Urinary bladder (tissue), 3 donors: ENCODE measurements at regions not wholly inside any gene's neighbourhood (a gene's known extent, or its start where the extent isn't known, plus 50 kb on each side); places are given as distances from the start of the nearest gene placed in this dataset.

ENCODE experiments used
- DNase-seq: peaks from one replicate; pipeline ENCODE4 v3.0.0-alpha.2; 2015; ENCODE audit errors: extremely low spot score
- H3K27ac ChIP-seq: one replicate; pipeline ENCODE4 v1.5.1; 2013; ENCODE audit warnings: low read depth, mild to moderate bottlenecking, moderate library complexity
- H3K36me3 ChIP-seq: one replicate; pipeline ENCODE4 v1.6.1; 2013; ENCODE audit warnings: mild to moderate bottlenecking, moderate library complexity; ENCODE audit not compliant: insufficient read depth
- H3K4me1 ChIP-seq: one replicate; pipeline ENCODE4 v1.6.1; 2013; ENCODE audit warnings: mild to moderate bottlenecking, moderate library complexity; ENCODE audit not compliant: insufficient read depth
- H3K4me3 ChIP-seq: one replicate; pipeline ENCODE4 v1.5.1; 2013; ENCODE audit warnings: low read depth, low read length
- WGBS: extraction: QIAGEN DNeasy Blood & Tissue Kit; methylation state at CpG from one replicate; pipeline ENCODE4 v1.1.7; 2013; 5-methylcytosine and 5-hydroxymethylcytosine counted together
- donor health status: healthy with polysubstance abuse.
- donor health status: healthy.

DNA sequence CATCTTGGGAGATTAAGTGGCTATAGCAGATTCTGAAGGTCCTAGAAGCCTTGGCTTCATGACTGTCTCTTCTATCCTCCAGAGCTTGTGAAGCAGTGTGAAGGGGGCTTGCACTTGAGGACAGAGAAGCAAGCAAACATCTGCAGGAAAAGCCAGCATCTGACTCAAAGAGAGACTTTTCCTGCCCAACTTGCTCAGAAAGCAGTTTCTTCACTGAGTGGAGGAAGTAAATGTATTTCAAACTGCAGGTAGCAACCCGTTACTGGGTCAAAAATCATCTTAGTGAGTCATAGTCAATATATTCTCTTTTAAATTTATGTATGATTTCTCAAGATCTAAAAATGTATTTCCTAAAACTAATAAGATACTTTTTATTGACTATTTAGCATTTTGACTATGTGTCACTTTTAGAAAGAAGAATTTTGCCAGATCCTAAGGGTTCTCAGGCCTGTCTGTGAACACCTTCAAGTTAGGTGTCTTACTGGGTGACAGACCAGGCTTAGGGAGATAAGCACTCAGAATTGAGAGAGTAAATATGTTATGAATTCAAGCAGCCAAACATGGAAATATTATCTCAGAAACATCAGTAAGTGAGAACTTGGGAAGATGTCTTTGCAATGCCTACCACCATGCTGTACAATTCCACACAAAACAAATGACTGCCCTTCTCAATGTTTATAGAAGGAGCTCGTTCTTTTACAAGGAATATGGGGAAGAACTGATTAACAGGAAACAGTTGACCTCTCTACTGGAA is 72.6 kb upstream of the DMAC1 start:
- Histone ChIP-seq H3K36me3 (no peaks in the 10 kb centered on the region), H3K4me1 (no peaks in the 10 kb centered on the region), H3K27ac (no peak overlapping the region), H3K4me3 (no peak overlapping the region)
- 50% methylated on average over 2 of the region's 2 CpGs for WGBS
- DNase-seq, result peak; percentile 33

DNA sequence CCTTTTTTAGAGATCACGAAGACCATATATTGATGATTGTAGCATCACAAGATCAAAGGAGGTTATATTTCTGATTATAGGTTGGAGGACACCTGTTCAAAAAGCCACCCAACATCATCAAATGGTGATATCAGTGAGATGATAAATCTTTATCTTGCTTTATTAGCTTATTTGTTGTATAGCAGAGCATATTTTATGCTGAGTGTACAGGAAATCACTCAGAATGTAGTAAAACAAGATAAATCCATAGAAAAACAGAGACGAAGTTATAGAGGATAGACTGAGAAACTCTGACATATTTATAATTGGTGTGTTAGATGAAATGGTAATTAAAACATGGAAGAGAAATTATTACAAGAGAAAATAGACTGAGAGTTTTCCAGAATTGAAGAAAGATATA is 69.8 kb upstream of the DMAC1 start:
- Histone ChIP-seq H3K4me3 (no peak overlapping the region), H3K27ac (no peak overlapping the region), H3K36me3 (no peaks in the 10 kb centered on the region), H3K4me1 (no peaks in the 10 kb centered on the region)
- DNase-seq, result no peak
- WGBS, result 78% methylated on average over 2 of the region's 2 CpGs

DNA sequence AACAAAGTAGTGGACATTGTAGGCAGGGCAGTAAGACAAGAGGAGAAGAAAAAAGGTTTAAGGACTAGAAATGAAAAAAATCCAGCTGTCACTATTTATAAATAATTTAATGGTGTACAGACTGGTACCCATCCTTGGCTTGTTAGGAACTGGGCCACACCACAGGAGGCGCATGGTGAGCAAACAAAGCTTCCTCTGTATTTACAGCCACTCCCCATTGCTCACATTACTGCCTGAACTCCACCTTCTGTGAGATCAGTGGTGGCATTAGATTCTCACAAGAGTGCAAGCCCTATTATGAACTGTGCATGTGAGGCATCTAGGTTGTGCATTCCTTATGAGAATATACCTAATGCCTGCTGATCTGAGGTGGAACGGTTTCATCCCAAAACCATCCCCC is 62.6 kb upstream of the DMAC1 start:
- no peak for DNase-seq
- 91% methylated on average over 2 of the region's 2 CpGs for WGBS
- no peaks in the 10 kb centered on the region for H3K4me1 ChIP-seq
- no peaks in the 10 kb centered on the region for H3K36me3 ChIP-seq
- no peak overlapping the region for H3K27ac ChIP-seq
- no peak overlapping the region for H3K4me3 ChIP-seq

DNA sequence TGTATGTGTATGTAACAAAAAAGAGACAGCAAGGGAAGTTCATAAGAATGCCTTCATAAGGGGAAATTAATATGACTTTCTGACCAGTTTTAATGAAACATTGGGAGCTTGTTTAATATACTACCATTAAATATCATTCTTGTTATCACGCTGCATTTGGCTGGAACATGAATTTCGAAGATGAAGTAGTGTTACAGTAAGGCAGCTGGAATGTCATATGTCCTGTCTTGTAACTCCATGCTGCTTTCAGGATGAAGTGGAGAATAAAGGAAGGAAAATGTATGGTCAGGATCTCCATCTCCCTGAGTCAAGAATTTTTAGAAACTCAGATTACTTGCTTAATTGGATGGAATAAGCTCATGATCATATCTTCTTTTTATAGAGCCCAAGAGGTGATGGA is 61.5 kb upstream of the DMAC1 start:
- 73% methylated on average over 2 of the region's 2 CpGs for WGBS
- H3K4me1 ChIP-seq, result no peaks in the 10 kb centered on the region
- no peak for DNase-seq
- no peak overlapping the region for H3K4me3 ChIP-seq
- no peaks in the 10 kb centered on the region for H3K36me3 ChIP-seq
- H3K27ac ChIP-seq, result no peak overlapping the region

DNA sequence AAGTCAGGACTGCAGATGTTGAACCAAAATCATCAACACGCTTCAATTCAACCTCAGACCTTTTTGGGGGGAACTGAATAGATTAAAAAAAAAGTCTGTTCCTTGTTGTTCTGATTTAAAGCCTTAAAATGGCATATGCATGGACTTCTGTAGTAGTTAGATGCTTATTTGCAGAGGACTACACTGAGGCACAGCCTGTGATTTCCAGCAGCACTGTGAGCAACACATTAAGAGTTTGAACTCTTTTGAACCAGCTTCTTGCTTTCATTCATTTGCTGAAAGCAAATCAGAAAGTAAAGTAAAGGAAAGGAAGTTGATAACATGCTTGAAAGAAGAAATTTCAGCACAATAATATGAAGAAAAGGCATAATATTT is 60.7 kb upstream of the DMAC1 start:
- Histone ChIP-seq H3K4me3 (no peak overlapping the region), H3K27ac (no peak overlapping the region), H3K36me3 (no peaks in the 10 kb centered on the region), H3K4me1 (no peaks in the 10 kb centered on the region)
- DNase-seq, result no peak
- 85% methylated on average over 1 of the region's 1 CpG for WGBS

DNA sequence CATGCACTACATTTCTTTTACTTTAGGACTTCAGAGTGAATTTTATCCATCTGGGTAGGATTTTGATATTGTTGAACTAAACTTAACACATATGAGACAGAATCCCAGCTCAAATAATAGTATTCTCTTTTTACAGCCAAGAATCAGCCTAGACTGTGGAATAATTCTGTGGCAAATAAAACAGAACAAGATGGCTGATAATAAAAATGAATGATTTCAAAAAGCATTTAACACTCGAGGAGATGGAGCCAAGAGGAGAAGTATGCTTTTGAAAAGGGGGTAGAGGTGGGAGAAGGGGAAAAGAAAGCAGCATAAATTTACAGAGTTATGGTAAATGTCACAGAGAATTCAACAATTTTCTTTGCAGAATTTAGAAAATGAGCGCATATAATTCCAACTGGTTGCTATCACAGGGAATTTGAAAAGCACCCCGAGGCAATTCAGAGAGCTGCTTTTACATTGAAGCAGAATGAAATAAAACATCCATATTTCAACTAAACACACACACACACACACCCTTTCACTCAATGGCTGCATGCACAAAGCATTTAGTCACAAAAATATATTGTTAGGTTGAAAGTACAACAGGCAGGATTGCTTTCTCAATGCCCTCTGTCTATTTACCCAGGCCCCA is 60.2 kb upstream of the DMAC1 start:
- H3K4me3 ChIP-seq, result no peak overlapping the region
- H3K36me3 ChIP-seq, result no peaks in the 10 kb centered on the region
- no peak for DNase-seq
- H3K27ac ChIP-seq, result no peak overlapping the region
- 59% methylated on average over 3 of the region's 3 CpGs for WGBS
- no peaks in the 10 kb centered on the region for H3K4me1 ChIP-seq

DNA sequence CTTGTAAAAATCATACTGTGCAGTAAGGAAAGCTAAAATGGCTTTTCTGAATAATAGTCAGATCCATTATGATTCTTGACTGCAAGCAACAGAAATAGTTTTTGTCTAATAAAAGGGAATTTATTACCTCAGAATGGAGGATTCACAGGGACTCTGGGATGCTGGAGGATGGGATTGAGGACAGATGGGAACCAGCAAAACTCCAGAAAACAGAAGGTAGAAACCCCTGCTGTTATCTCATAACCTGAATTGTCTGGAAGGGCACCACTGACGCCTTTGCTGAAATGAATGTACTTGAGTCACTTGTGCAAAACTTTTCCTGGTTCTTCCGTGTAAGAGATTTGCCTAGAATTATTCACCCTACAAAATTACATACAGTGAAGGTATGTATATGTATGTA is 58.6 kb upstream of the DMAC1 start:
- no peaks in the 10 kb centered on the region for H3K36me3 ChIP-seq
- H3K27ac ChIP-seq, result no peak overlapping the region
- WGBS, result 83% methylated on average over 2 of the region's 2 CpGs
- DNase-seq, result no peak
- no peak overlapping the region for H3K4me3 ChIP-seq
- no peaks in the 10 kb centered on the region for H3K4me1 ChIP-seq

DNA sequence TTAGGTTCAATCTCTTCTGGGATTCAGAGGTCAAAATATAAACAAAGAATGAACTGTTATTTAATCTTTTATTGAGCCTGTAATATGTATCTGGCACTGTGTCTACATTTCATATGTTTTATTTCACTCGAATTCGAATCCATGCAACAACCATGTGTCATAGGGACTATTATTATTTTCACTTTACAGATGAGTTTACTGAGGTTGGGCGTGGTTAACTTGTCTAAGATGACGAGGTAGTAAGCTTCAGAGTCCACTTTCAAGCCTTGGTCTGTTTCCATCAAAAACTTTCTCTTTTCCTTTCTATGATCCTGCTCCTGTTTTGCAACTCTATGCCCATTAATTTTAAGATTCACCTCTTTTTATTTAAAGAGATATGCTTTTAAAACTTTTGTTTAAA is 55.2 kb upstream of the DMAC1 start:
- Histone ChIP-seq H3K36me3 (no peaks in the 10 kb centered on the region), H3K4me3 (no peak overlapping the region), H3K27ac (no peak overlapping the region), H3K4me1 (no peaks in the 10 kb centered on the region)
- no peak for DNase-seq
- 83% methylated on average over 4 of the region's 4 CpGs for WGBS
